Hepatocyte (in vitro differentiated cells): ENCODE measurements at regions not wholly inside any gene's neighbourhood (a gene's known extent, or its start where the extent isn't known, plus 50 kb on each side); places are given as distances from the start of the nearest gene placed in this dataset.

Experiments used
- DNase-seq: peaks from one replicate; pipeline ENCODE4 v3.0.0-alpha.2; 2016; ENCODE audit warnings: low spot score
- H2AFZ ChIP-seq: fragments of 200-600 bp; sonication (generic); 2 replicates; pipeline ENCODE4 v1.6.0; 2016; ENCODE audit warnings: antibody characterized with exemption, mild to moderate bottlenecking
- H3K27ac ChIP-seq: fragments of 200-600 bp; sonication (generic); 2 replicates; pipeline ENCODE4 v1.5.1; 2016; ENCODE audit warnings: mild to moderate bottlenecking
- H3K27me3 ChIP-seq: fragments of 200-600 bp; sonication (generic); 2 replicates; pipeline ENCODE4 v1.6.1; 2016
- H3K36me3 ChIP-seq: fragments of 200-600 bp; sonication (generic); replicated peaks from 2 replicates; pipeline ENCODE4 v1.5.1; 2016; ENCODE audit warnings: low read depth; ENCODE audit not compliant: insufficient read depth
- H3K4me1 ChIP-seq: fragments of 200-600 bp; sonication (generic); 2 replicates; pipeline ENCODE4 v1.5.1; 2016; ENCODE audit warnings: mild to moderate bottlenecking, moderate library complexity; ENCODE audit not compliant: insufficient read depth
- H3K4me2 ChIP-seq: fragments of 200-600 bp; sonication (generic); 2 replicates; pipeline ENCODE4 v1.6.0; 2016
- H3K4me3 ChIP-seq: fragments of 200-600 bp; sonication (generic); 2 replicates; pipeline ENCODE4 v1.5.1; 2016; ENCODE audit warnings: mild to moderate bottlenecking
- H3K79me2 ChIP-seq: fragments of 200-600 bp; sonication (generic); 2 replicates; pipeline ENCODE4 v1.6.0; 2017; ENCODE audit warnings: mild to moderate bottlenecking
- H3K9me2 ChIP-seq: fragments of 200-600 bp; sonication (generic); replicated peaks from 2 replicates; pipeline ENCODE4 v1.6.0; 2017; ENCODE audit warnings: mild to moderate bottlenecking; ENCODE audit not compliant: insufficient read depth
- H3K9me3 ChIP-seq: fragments of 200-600 bp; sonication (generic); 2 replicates; pipeline ENCODE4 v1.5.1; 2016; ENCODE audit warnings: low read depth, mild to moderate bottlenecking
- H4K20me1 ChIP-seq: fragments of 200-600 bp; sonication (generic); 2 replicates; pipeline ENCODE4 v1.6.0; 2016; ENCODE audit warnings: mild to moderate bottlenecking; ENCODE audit not compliant: insufficient read depth, poor library complexity, severe bottlenecking
- CTCF ChIP-seq: fragments of 200-600 bp; sonication (generic); IDR thresholded peaks from 2 replicates; pipeline ENCODE4 v1.5.1; 2016; ENCODE audit warnings: antibody characterized with exemption, mild to moderate bottlenecking; ENCODE audit not compliant: poor library complexity
- EZH2 ChIP-seq: fragments of 200-600 bp; sonication (generic); IDR thresholded peaks from 2 replicates; pipeline ENCODE4 v1.6.1; 2016; ENCODE audit warnings: antibody characterized with exemption, mild to moderate bottlenecking, borderline replicate concordance
- EZH2phosphoT487 ChIP-seq: fragments of 200-600 bp; sonication (generic); IDR thresholded peaks from one replicate; pipeline ENCODE4 v1.6.1; 2018; ENCODE audit warnings: antibody characterized with exemption, mild to moderate bottlenecking, low read depth, moderate library complexity; ENCODE audit not compliant: unreplicated experiment, severe bottlenecking
- WGBS: methylation state at CpG from one replicate; pipeline ENCODE4 v1.1.6; 2016; ENCODE audit warnings: low lambda C conversion rate; ENCODE audit errors: missing lambda C conversion rate; 5-methylcytosine and 5-hydroxymethylcytosine counted together

DNA sequence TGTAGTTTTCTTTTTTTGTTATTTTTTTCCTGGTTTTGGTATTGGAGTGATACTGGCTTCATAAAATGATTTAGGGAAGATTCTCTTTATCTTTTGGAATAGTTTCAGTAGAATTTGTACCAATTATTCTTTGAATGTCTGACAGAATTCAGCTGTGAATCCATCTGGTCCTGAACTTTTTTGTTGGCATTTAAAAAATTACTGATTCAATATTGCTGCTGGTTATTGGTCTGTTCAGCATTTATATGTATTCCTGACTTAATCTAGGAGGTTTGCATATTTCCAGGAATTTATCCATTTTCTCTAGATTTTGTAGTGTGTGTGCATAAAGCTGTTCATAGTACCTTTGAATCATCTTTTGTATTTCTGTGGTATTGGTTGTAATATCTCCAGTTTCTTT lies 100.2 kb downstream of the NXNL2 start:
- H3K36me3 ChIP-seq, result no peaks in the 10 kb centered on the region
- no peak for DNase-seq
- H3K9me3 ChIP-seq, result peaks cover 6% of the 10 kb centered on the region
- no peak overlapping the region for H3K4me2 ChIP-seq
- no peaks in the 10 kb centered on the region for H3K79me2 ChIP-seq
- no peak overlapping the region for H3K27ac ChIP-seq
- no peaks in the 10 kb centered on the region for H3K4me1 ChIP-seq
- H3K4me3 ChIP-seq, result no peak overlapping the region
- no peaks in the 10 kb centered on the region for H3K27me3 ChIP-seq
- TF ChIP-seq CTCF, result no peak
- TF ChIP-seq EZH2phosphoT487, result no peak
- TF ChIP-seq EZH2, result no peak
- H3K9me2 ChIP-seq, result no peaks in the 10 kb centered on the region
- no peaks in the 10 kb centered on the region for H4K20me1 ChIP-seq
- H2AFZ ChIP-seq, result no peak overlapping the region

DNA sequence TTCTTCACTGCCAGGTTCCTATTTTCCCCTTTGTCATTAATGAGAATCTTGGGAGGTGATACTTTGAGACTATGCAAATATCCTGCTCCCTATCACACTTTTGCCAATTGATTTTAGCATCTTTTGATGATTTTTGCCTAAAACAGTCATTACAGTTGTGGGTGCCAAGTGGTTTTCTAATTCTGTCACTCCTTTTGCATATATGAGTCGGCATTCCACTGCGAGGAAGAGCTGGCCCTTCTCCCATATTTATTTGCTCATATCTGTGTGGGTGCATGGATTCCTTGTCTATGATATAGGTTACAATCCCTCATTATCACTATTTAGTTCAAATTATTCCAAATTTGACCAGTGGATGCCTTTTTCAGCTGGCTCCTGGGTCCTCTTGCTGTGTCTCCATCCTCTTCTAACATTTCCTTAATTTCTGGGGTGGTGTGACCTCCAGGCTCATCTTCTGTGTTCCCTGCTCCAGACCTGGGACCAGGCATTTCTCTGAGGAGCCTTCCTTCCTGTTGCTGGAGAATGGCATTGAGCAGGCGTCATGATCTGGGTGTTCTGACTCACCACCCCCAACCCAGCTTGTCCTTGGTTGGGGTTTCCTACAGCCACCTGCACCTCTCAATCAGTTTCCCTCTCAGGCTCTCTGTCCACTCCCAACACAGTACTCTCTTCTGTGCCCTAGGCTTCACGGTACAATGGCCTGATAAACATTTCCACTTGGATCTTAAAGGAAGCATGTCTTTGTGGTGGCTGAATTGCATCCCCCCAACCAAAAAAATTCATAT lies 106.7 kb downstream of the NXNL2 start:
- no peak overlapping the region for H2AFZ ChIP-seq
- peaks cover 3% of the 10 kb centered on the region for H3K9me3 ChIP-seq
- no peak overlapping the region for H3K4me3 ChIP-seq
- no peaks in the 10 kb centered on the region for H3K79me2 ChIP-seq
- H3K27ac ChIP-seq, result no peak overlapping the region
- H3K4me1 ChIP-seq, result peaks cover 3% of the 10 kb centered on the region
- H4K20me1 ChIP-seq, result no peaks in the 10 kb centered on the region
- no peak for TF ChIP-seq EZH2
- TF ChIP-seq CTCF, result no peak
- TF ChIP-seq EZH2phosphoT487, result no peak
- no peaks in the 10 kb centered on the region for H3K27me3 ChIP-seq
- no peak overlapping the region for H3K4me2 ChIP-seq
- WGBS, result 81% methylated on average over 4 of the region's 4 CpGs
- no peaks in the 10 kb centered on the region for H3K36me3 ChIP-seq
- no peaks in the 10 kb centered on the region for H3K9me2 ChIP-seq
- DNase-seq, result no peak

DNA sequence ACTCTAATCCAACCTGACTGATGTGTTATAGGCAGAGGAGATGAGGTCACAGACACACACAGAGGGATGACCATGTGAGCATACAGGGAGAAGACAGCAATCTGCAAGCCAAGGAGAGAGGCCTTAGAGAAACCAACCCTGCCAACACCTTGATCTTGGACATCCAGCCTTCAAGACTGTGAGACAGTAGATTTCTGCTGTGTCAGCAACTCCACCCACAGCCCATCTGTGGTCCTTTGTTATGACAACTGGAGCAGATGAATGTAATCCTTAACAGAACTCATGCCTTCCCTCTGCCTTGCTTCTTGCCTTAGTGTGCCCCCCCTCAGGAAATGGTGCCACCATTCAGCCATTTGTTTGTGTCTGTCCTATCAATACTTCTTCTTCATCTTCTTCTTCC lies 107.4 kb downstream of the NXNL2 start:
- no peaks in the 10 kb centered on the region for H3K9me3 ChIP-seq
- DNase-seq, result no peak
- no peak for TF ChIP-seq EZH2phosphoT487
- TF ChIP-seq CTCF, result no peak
- TF ChIP-seq EZH2, result no peak
- H3K27me3 ChIP-seq, result no peaks in the 10 kb centered on the region
- no peaks in the 10 kb centered on the region for H3K79me2 ChIP-seq
- H3K27ac ChIP-seq, result no peak overlapping the region
- H3K4me3 ChIP-seq, result no peak overlapping the region
- peaks cover 3% of the 10 kb centered on the region for H3K4me1 ChIP-seq
- no peak overlapping the region for H3K4me2 ChIP-seq
- H4K20me1 ChIP-seq, result no peaks in the 10 kb centered on the region
- no peaks in the 10 kb centered on the region for H3K36me3 ChIP-seq
- H3K9me2 ChIP-seq, result no peaks in the 10 kb centered on the region
- no peak overlapping the region for H2AFZ ChIP-seq
